Breast epithelium (tissue), 4 donors: ENCODE measurements at regions not wholly inside any gene's neighbourhood (a gene's known extent, or its start where the extent isn't known, plus 50 kb on each side); places are given as distances from the start of the nearest gene placed in this dataset.
A peak's percentile ranks its signal among the peaks of the same experiment; 100 is the strongest.

Experiments
- DNase-seq, 2 donors: peaks; one replicate each; pipeline ENCODE4 v3.0.0-alpha.2; 2019; ENCODE audit warnings: low spot score in 2 of 2
- H3K27ac ChIP-seq, 2 donors: fragments of 200-600 bp; sonication (generic) in 1 of 2; one replicate each; pipeline ENCODE4 v1.5.1; 2016 to 2019; ENCODE audit warnings: mild to moderate bottlenecking in 1 of 2
- H3K27me3 ChIP-seq, 2 donors: fragments of 200-600 bp; sonication (generic) in 1 of 2; one replicate each; pipeline versions ENCODE4 v1.5.1 to v1.6.0; 2017 to 2019; ENCODE audit warnings: control low read depth in 1 of 2, mild to moderate bottlenecking in 1 of 2
- H3K36me3 ChIP-seq: fragments of 200-600 bp; one replicate; pipeline ENCODE4 v1.5.1; 2019
- H3K4me1 ChIP-seq, 2 donors: fragments of 200-600 bp; sonication (generic); one replicate each; pipeline ENCODE4 v1.5.1; 2016 to 2019; ENCODE audit warnings: control low read depth in 1 of 2
- H3K4me3 ChIP-seq, 3 donors: fragments of 200-600 bp; sonication (generic); 1 replicate in 2 of 3; 2 replicates in 1 of 3; pipeline ENCODE4 v1.5.1; 2016 to 2019; ENCODE audit warnings: mild to moderate bottlenecking in 3 of 3, moderate library complexity in 2 of 3
- H3K9me3 ChIP-seq, 2 donors: fragments of 200-600 bp; sonication (generic) in 1 of 2; one replicate each; pipeline ENCODE4 v1.5.1; 2016 to 2019; ENCODE audit warnings: control low read depth in 1 of 2
- CTCF ChIP-seq, 3 donors: fragments of 450-650 bp; IDR thresholded peaks; one replicate each; pipeline ENCODE4 v1.5.1; 2016 to 2017; ENCODE audit warnings: antibody characterized with exemption in 3 of 3, mild to moderate bottlenecking in 3 of 3, moderate library complexity in 3 of 3
- POLR2A ChIP-seq: fragments of 450-650 bp; IDR thresholded peaks from one replicate; pipeline ENCODE4 v1.6.1; 2016; ENCODE audit warnings: antibody characterized with exemption, mild to moderate bottlenecking, moderate library complexity
- POLR2AphosphoS5 ChIP-seq, 3 donors: sonication (generic); formaldehyde crosslinking; IDR thresholded peaks; one replicate each; pipeline ENCODE4 v1.6.1; 2017; ENCODE audit warnings: antibody characterized with exemption in 3 of 3
- intact Hi-C: fragments of 100-400 bp; cut with DNase I; formaldehyde crosslinking; loops from one replicate; pipeline ENCODE4 v1.15.1; 2023; ENCODE audit warnings: low total_unique reads

GRCh38 chr4:124329134-124329533, 383.4 kb downstream of the ANKRD50 start:
- intact Hi-C loops: no loop called here
- TF ChIP-seq POLR2AphosphoS5 (IDR thresholded peaks at IDR 0.05) (no peak), POLR2A (no peak), CTCF (IDR thresholded peaks at IDR 0.05) (no peak)
- Histone ChIP-seq H3K4me1 (no peaks in the 10 kb centered on the region), H3K36me3 (no peaks in the 10 kb centered on the region), H3K4me3 (no peak overlapping the region), H3K9me3 (no peaks in the 10 kb centered on the region), H3K27me3 (no peaks in the 10 kb centered on the region), H3K27ac (no peak overlapping the region)
- DNase-seq: no peak

GRCh38 chr4:124330045-124330444, 382.5 kb downstream of the ANKRD50 start:
- Histone ChIP-seq H3K27ac (no peak overlapping the region), H3K4me1 (no peaks in the 10 kb centered on the region), H3K4me3 (no peak overlapping the region), H3K36me3 (no peaks in the 10 kb centered on the region), H3K9me3 (no peaks in the 10 kb centered on the region), H3K27me3 (no peaks in the 10 kb centered on the region)
- no peak for DNase-seq
- intact Hi-C loops: no loop called here
- TF ChIP-seq CTCF (IDR thresholded peaks at IDR 0.05): no peak
- no peak for TF ChIP-seq POLR2AphosphoS5 (IDR thresholded peaks at IDR 0.05)
- TF ChIP-seq POLR2A: no peak

GRCh38 chr4:124331781-124332180, 380.8 kb downstream of the ANKRD50 start:
- Histone ChIP-seq H3K27ac (no peak overlapping the region), H3K4me3 (no peak overlapping the region), H3K9me3 (no peaks in the 10 kb centered on the region), H3K4me1 (no peaks in the 10 kb centered on the region), H3K27me3 (no peaks in the 10 kb centered on the region), H3K36me3 (no peaks in the 10 kb centered on the region)
- intact Hi-C loops: no loop called here
- no peak for DNase-seq
- TF ChIP-seq POLR2AphosphoS5 (IDR thresholded peaks at IDR 0.05) (no peak), POLR2A (no peak), CTCF (IDR thresholded peaks at IDR 0.05) (no peak)

- no peaks in the 10 kb centered on the region for H3K27me3 ChIP-seq
- H3K36me3 ChIP-seq: no peaks in the 10 kb centered on the region
- intact Hi-C loops: no loop called here
- H3K27ac ChIP-seq: no peak overlapping the region
- no peaks in the 10 kb centered on the region for H3K9me3 ChIP-seq
- no peak for DNase-seq
- H3K4me3 ChIP-seq: no peak overlapping the region
- no peaks in the 10 kb centered on the region for H3K4me1 ChIP-seq
- TF ChIP-seq CTCF (IDR thresholded peaks at IDR 0.05) (no peak), POLR2AphosphoS5 (IDR thresholded peaks at IDR 0.05) (no peak), POLR2A (no peak)
Observed at GRCh38 chr4:124333466-124333865, 379.1 kb downstream of the ANKRD50 start.

GRCh38 chr4:124334119-124334518, 378.4 kb downstream of the ANKRD50 start:
- Histone ChIP-seq H3K27ac (no peak overlapping the region), H3K4me1 (no peaks in the 10 kb centered on the region), H3K27me3 (no peaks in the 10 kb centered on the region), H3K36me3 (no peaks in the 10 kb centered on the region), H3K9me3 (no peaks in the 10 kb centered on the region), H3K4me3 (no peak overlapping the region)
- DNase-seq: no peak
- peak in 2 of 3 donors; percentile 44 to 53 for TF ChIP-seq CTCF (IDR thresholded peaks at IDR 0.05)
- TF ChIP-seq POLR2A: no peak
- intact Hi-C loops: no loop called here
